ENCODE measurements at regions not wholly inside any gene's neighbourhood (a gene's known extent, or its start where the extent isn't known, plus 50 kb on each side); places are given as distances from the start of the nearest gene placed in this dataset.

GRCh38 chr5:89673019-89673418 is 736.5 kb downstream of the CETN3 start:
- TF ChIP-seq RARB (CRISPR knock-in tag; IDR thresholded peaks at IDR 0.05), result no peak
- no peak for TF ChIP-seq TCF4 (CRISPR knock-in tag; IDR thresholded peaks at IDR 0.05; ENCODE audit: borderline replicate concordance)
- TF ChIP-seq PATZ1 (CRISPR knock-in tag; IDR thresholded peaks at IDR 0.05; ENCODE audit: borderline replicate concordance), result no peak
- no peak for TF ChIP-seq ZFP30 (CRISPR knock-in tag; IDR thresholded peaks at IDR 0.05)
- TF ChIP-seq CSDC2 (CRISPR knock-in tag; IDR thresholded peaks at IDR 0.05), result no peak
- no peak for TF ChIP-seq ZNF8 (CRISPR knock-in tag; IDR thresholded peaks at IDR 0.05)
- TF ChIP-seq ARNTL (CRISPR knock-in tag; IDR thresholded peaks at IDR 0.05; ENCODE audit: borderline replicate concordance, low read depth), result no peak
- no peak for TF ChIP-seq ZNF565 (CRISPR knock-in tag; conservative IDR thresholded peaks at IDR 0.05; ENCODE audit: low read depth)
- no peak for TF ChIP-seq ZFP3 (CRISPR knock-in tag; IDR thresholded peaks at IDR 0.05)
- TF ChIP-seq, protein P1, sequence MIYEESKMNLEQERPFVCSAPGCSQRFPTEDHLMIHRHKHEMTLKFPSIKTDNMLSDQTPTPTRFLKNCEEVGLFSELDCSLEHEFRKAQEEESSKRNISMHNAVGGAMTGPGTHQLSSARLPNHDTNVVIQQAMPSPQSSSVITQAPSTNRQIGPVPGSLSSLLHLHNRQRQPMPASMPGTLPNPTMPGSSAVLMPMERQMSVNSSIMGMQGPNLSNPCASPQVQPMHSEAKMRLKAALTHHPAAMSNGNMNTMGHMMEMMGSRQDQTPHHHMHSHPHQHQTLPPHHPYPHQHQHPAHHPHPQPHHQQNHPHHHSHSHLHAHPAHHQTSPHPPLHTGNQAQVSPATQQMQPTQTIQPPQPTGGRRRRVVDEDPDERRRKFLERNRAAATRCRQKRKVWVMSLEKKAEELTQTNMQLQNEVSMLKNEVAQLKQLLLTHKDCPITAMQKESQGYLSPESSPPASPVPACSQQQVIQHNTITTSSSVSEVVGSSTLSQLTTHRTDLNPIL (CRISPR knock-in tag; IDR thresholded peaks at IDR 0.05; ENCODE audit: low read depth), result no peak
- TF ChIP-seq ZNF70 (CRISPR knock-in tag; IDR thresholded peaks at IDR 0.05), result no peak
- no peak for TF ChIP-seq ZC3H10 (CRISPR knock-in tag; IDR thresholded peaks at IDR 0.05)
- TF ChIP-seq CSRNP3 (CRISPR knock-in tag; IDR thresholded peaks at IDR 0.05), result no peak
